ENCODE measurements at regions not wholly inside any gene's neighbourhood (a gene's known extent, or its start where the extent isn't known, plus 50 kb on each side); places are given as distances from the start of the nearest gene placed in this dataset.

DNA sequence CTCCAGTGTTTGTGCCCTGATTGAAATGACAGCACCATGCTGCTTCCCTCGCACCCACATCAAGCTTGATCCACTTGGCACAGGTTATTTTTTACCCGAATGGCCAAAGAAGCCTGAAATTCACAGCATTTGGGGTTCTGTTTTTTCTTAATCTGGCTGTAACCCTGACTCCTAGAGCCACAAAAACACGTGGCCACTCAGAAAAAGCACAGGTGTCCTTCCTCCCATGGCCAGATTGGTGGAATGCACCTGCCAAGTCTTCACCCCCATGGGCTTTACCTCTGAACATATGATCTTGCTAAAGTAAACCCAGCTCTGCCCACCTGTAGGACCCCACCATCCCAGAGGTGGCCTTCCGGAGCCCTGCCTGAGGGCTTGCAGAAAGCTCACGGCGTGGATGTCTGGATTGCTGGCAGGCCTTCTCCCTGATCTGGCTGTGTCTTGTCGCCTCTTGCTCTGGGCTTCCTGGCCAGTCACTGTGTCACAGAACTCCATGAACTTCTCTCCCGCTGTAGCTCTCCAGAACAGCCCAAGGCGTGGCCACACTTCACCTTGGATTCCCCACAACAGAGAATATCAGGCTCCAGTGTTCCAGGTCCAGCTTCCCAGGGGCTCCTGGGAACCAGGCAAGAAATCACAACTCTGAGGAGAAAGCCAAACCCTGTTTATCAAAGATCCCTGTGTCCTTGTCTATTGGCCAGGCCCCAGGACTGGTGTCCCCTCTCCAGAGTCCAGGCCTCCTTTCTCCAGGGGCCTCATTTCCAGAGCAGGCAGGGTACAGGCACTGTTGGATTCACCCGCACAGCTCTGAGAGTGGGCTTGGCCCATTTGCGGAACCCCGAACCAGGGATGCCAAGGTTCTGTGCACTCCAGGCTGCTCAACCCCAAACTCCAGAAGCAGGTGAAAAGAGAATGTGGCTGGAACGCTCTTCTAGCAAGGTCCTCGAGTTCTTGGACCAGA lies 272.5 kb downstream of the SYK start:
- TF ChIP-seq, protein P1, sequence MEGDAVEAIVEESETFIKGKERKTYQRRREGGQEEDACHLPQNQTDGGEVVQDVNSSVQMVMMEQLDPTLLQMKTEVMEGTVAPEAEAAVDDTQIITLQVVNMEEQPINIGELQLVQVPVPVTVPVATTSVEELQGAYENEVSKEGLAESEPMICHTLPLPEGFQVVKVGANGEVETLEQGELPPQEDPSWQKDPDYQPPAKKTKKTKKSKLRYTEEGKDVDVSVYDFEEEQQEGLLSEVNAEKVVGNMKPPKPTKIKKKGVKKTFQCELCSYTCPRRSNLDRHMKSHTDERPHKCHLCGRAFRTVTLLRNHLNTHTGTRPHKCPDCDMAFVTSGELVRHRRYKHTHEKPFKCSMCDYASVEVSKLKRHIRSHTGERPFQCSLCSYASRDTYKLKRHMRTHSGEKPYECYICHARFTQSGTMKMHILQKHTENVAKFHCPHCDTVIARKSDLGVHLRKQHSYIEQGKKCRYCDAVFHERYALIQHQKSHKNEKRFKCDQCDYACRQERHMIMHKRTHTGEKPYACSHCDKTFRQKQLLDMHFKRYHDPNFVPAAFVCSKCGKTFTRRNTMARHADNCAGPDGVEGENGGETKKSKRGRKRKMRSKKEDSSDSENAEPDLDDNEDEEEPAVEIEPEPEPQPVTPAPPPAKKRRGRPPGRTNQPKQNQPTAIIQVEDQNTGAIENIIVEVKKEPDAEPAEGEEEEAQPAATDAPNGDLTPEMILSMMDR (IDR thresholded peaks at IDR 0.05), result no peak
- TF ChIP-seq EP300 (IDR thresholded peaks at IDR 0.05), result no peak
- TF ChIP-seq POLR2A (IDR thresholded peaks at IDR 0.05), result no peak

Measured in ovary (tissue), 3 donors.